Skeletal muscle tissue (tissue), 3 donors: ENCODE measurements at regions not wholly inside any gene's neighbourhood (a gene's known extent, or its start where the extent isn't known, plus 50 kb on each side); places are given as distances from the start of the nearest gene placed in this dataset.

ENCODE experiments used
- H3K27ac ChIP-seq: one replicate; pipeline ENCODE4 v1.7.0; 2013; ENCODE audit warnings: mild to moderate bottlenecking, low read depth, low read length, inconsistent platforms
- H3K27me3 ChIP-seq, 3 donors: one replicate each; pipeline ENCODE4 v1.7.0; 2013; ENCODE audit warnings: low read length in 3 of 3; ENCODE audit not compliant: control insufficient read depth in 3 of 3, insufficient read depth in 3 of 3
- H3K36me3 ChIP-seq, 3 donors: one replicate each; pipeline ENCODE4 v1.7.0; 2013; ENCODE audit warnings: low read length in 3 of 3; ENCODE audit not compliant: control insufficient read depth in 3 of 3, insufficient read depth in 3 of 3
- H3K4me1 ChIP-seq, 3 donors: one replicate each; pipeline ENCODE4 v1.7.0; 2013; ENCODE audit warnings: low read length in 3 of 3, mild to moderate bottlenecking in 3 of 3; ENCODE audit not compliant: control insufficient read depth in 3 of 3, insufficient read depth in 3 of 3
- H3K4me3 ChIP-seq, 3 donors: one replicate each; pipeline ENCODE4 v1.7.0; 2013; ENCODE audit warnings: low read length in 3 of 3
- H3K9ac ChIP-seq, 3 donors: one replicate each; pipeline ENCODE4 v1.7.0; 2013; ENCODE audit warnings: low read length in 3 of 3, mild to moderate bottlenecking in 3 of 3, moderate library complexity in 2 of 3, low read depth in 1 of 3
- H3K9me3 ChIP-seq, 3 donors: one replicate each; pipeline ENCODE4 v1.7.0; 2013; ENCODE audit warnings: low read length in 3 of 3; ENCODE audit not compliant: control insufficient read depth in 3 of 3
- donor health status: Osteomylitis.

GRCh38 chr2:16076911-16077310 is 136.6 kb downstream of the MYCN start:
- no peaks in the 10 kb centered on the region for H3K27me3 ChIP-seq
- no peaks in the 10 kb centered on the region for H3K9me3 ChIP-seq
- H3K9ac ChIP-seq = no peak overlapping the region
- H3K27ac ChIP-seq = no peak overlapping the region
- no peaks in the 10 kb centered on the region for H3K4me1 ChIP-seq
- no peaks in the 10 kb centered on the region for H3K36me3 ChIP-seq
- H3K4me3 ChIP-seq = no peak overlapping the region

DNA sequence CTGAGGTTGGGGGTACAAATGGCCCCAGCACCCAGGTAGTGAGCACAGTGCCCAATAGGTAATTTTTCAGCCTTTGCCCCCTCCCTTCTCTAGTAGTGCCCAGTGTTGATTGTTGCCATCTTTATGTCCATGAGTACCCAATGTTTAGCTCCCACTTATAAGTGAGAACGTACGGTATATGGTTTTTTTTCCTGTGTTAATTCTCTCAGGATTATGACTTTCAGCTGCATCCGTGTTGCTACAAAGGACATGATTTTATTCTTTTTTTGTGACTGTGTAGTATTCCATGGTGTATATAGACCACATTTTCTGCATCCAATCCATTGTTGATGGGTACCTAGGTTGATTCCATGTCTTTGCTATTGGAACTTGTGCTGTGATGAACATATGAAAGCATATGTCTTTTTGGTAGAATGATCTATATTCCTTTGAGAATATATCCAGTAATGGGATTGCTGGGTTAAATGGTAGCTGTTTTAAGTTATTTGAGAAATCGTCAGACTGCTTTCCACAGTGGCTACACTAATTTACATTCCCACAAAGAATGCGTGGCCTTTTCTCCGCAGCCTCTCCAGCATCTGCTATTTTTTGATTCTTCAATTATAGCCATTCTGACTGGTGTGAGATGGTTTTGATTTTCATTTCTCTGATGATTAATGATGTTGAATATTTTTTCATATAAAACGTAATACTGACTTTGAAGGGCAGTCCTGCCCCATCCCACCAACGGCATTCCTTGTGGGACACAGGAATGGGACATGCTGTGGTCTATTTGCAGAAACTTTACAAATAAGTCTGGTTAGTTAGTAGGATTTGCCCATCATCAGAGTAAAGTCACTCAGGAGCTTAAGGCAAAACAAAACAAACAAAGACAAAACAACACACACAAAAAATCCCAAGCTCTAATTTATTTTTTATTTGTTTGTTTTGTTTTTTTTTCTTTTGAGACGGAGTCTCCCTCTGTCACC is 135.0 kb downstream of the MYCN start:
- no peak overlapping the region for H3K4me3 ChIP-seq
- H3K27me3 ChIP-seq = no peaks in the 10 kb centered on the region
- H3K36me3 ChIP-seq = no peaks in the 10 kb centered on the region
- no peaks in the 10 kb centered on the region for H3K9me3 ChIP-seq
- H3K4me1 ChIP-seq = no peaks in the 10 kb centered on the region
- H3K27ac ChIP-seq = no peak overlapping the region
- H3K9ac ChIP-seq = no peak overlapping the region

- H3K27me3 ChIP-seq = no peaks in the 10 kb centered on the region
- no peak overlapping the region for H3K9ac ChIP-seq
- no peak overlapping the region for H3K4me3 ChIP-seq
- no peaks in the 10 kb centered on the region for H3K9me3 ChIP-seq
- H3K4me1 ChIP-seq = no peaks in the 10 kb centered on the region
- no peak overlapping the region for H3K27ac ChIP-seq
- H3K36me3 ChIP-seq = no peaks in the 10 kb centered on the region
Observed at GRCh38 chr2:16073921-16074425, 133.6 kb downstream of the MYCN start.

- H3K27me3 ChIP-seq = no peaks in the 10 kb centered on the region
- no peak overlapping the region for H3K27ac ChIP-seq
- H3K9me3 ChIP-seq = no peaks in the 10 kb centered on the region
- no peak overlapping the region for H3K9ac ChIP-seq
- no peak overlapping the region for H3K4me3 ChIP-seq
- no peaks in the 10 kb centered on the region for H3K4me1 ChIP-seq
- no peaks in the 10 kb centered on the region for H3K36me3 ChIP-seq
Observed at GRCh38 chr2:16073471-16073870, 133.1 kb downstream of the MYCN start.

- no peak overlapping the region for H3K4me3 ChIP-seq
- no peaks in the 10 kb centered on the region for H3K9me3 ChIP-seq
- no peak overlapping the region for H3K27ac ChIP-seq
- no peak overlapping the region for H3K9ac ChIP-seq
- H3K27me3 ChIP-seq = no peaks in the 10 kb centered on the region
- no peaks in the 10 kb centered on the region for H3K4me1 ChIP-seq
- no peaks in the 10 kb centered on the region for H3K36me3 ChIP-seq
Observed at GRCh38 chr2:16072638-16073290, 132.4 kb downstream of the MYCN start.

- Histone ChIP-seq H3K36me3 (no peaks in the 10 kb centered on the region), H3K27me3 (no peaks in the 10 kb centered on the region), H3K9ac (no peak overlapping the region), H3K27ac (no peak overlapping the region), H3K4me1 (no peaks in the 10 kb centered on the region), H3K4me3 (no peak overlapping the region), H3K9me3 (no peaks in the 10 kb centered on the region)
Observed at GRCh38 chr2:16071865-16072637, 131.7 kb downstream of the MYCN start.

GRCh38 chr2:16071039-16071864 is 130.9 kb downstream of the MYCN start:
- H3K4me1 ChIP-seq = no peaks in the 10 kb centered on the region
- H3K9ac ChIP-seq = no peak overlapping the region
- H3K27ac ChIP-seq = no peak overlapping the region

DNA sequence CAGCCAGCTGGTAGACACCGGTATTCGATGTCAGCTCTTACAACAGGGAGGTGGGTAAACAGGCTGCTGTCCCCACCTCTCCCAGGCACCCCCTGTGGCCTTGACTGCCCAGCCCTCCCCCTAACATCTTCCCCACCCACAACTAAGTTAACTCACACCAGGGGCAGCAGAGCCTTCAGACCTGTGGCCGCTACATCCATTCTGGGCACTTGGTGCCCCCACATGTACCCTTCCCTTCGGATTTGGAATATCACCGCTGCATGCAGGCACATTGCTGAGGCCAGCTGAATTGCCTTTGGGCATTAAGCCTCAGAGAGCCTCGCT is 130.3 kb downstream of the MYCN start:
- no peak overlapping the region for H3K4me3 ChIP-seq
- no peak overlapping the region for H3K27ac ChIP-seq
- no peak overlapping the region for H3K9ac ChIP-seq
- H3K36me3 ChIP-seq = no peaks in the 10 kb centered on the region
- H3K9me3 ChIP-seq = no peaks in the 10 kb centered on the region
- no peaks in the 10 kb centered on the region for H3K27me3 ChIP-seq
- no peaks in the 10 kb centered on the region for H3K4me1 ChIP-seq

More at GRCh38 chr2:16071039-16071864, 130.9 kb downstream of the MYCN start:
- Histone ChIP-seq H3K27me3 (no peaks in the 10 kb centered on the region), H3K9me3 (no peaks in the 10 kb centered on the region), H3K4me3 (no peak overlapping the region), H3K36me3 (no peaks in the 10 kb centered on the region)

DNA sequence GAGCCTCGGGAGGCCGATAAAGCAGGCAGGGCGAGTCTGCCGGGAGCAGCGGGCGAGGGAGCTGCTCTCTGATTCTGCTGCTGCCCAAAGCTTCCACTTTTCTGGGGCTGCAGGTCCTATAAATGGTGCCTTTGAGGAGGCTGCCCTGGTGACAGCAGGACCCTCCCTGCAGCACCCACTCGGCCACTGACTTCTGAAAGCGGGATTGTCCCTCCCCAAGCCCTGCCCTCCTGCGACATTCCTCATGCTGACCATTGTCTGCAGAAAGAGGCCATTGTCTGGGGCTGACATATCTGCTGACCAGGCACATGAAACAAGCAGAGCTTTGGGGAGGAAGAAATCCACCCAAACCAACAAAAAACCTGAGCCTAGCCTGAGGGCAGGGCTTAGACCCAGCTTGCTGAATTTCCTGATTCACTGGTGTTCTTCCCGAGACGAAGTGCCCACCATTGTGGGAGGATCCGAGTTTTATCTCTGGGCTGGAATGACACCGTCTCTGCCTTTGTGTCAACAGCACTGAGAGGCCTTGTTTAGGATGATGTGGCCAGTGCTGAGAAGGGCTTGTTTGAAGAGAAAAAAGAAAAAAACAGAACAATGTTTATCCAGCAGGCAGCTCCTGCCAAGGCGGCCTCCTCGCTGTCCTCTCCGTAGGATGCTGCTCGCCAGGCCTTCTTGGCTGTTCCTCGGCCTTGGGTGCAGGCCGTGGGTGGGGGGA is 129.7 kb downstream of the MYCN start:
- Histone ChIP-seq H3K36me3 (no peaks in the 10 kb centered on the region), H3K9ac (no peak overlapping the region), H3K9me3 (no peaks in the 10 kb centered on the region), H3K4me1 (no peaks in the 10 kb centered on the region), H3K27ac (no peak overlapping the region), H3K27me3 (no peaks in the 10 kb centered on the region), H3K4me3 (no peak overlapping the region)
